Endothelial cell of hepatic sinusoid (primary cell): ENCODE measurements at regions not wholly inside any gene's neighbourhood (a gene's known extent, or its start where the extent isn't known, plus 50 kb on each side); places are given as distances from the start of the nearest gene placed in this dataset.

ENCODE experiments used
- in situ Hi-C: cut with HindIII; loops from 2 replicates; pipeline ENCODE4 v1.10.0; 2017; ENCODE audit warnings: low sequenced_read_pairs

DNA sequence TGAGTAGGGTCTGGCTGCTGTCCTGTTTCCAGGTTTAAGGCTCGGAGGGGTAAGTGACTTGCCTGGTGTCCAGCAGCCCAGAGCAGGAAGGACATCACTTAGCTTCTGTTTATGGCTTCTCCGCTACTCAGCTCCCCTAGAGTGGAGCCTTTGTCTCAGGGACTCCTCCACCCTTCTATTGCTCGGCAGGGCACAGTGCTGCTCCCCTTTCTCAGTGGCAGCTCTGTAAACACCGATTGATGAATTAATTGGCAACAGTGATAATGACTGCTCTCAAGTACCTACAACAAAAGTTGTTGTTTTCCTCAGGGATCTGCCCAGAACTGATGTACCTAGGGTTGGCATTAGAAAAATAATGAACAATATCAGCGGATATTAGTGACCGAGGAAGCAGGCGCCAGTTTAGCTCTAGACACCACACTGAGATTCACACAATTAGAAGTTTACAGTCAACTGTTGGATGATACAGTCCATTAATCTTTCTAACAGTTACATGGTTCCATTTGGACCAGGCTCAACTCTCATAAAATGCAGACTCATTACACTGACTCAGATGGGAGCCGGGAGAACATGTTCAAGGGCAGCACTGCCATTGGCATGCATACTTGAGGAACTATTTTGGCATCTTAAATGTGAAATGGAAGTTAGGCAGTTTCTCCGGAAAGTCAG lies 265.7 kb downstream of the MTX2 start:
- in situ Hi-C loops = loop anchor here (5.0 kb wide), 1 partner anchor 52 kb away; no protein-coding TSS in a partner anchor

DNA sequence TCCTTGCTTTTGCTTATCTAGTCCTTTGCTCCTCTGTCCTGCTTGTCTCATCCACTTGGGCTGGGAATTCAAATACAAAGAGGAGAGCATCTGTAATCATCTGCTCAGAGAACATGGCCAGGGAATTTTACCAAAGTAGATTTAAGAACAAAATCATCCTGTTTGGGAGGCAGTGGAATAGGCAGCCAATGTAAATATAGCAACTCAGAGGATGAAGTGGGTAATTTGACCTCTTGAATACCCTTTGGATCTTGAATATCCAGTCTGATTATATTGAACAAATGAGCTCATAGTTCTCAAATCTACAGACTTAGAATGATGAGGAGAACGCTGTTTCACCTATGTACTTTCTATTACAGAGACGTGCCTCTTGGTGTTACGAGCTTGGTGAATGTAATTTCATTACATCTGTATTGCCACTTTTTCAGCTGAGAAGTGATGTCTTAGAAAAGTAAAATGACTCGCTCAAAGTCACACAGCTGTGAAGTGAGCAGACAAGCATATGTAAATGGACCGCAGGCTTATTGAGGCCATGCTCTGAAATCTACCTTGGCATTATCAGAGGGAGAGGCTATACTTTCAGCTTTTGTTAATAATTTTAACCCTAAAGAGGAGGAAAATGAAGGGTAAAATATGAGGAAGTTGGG lies 266.3 kb downstream of the MTX2 start:
- in situ Hi-C loops = no loop called here

DNA sequence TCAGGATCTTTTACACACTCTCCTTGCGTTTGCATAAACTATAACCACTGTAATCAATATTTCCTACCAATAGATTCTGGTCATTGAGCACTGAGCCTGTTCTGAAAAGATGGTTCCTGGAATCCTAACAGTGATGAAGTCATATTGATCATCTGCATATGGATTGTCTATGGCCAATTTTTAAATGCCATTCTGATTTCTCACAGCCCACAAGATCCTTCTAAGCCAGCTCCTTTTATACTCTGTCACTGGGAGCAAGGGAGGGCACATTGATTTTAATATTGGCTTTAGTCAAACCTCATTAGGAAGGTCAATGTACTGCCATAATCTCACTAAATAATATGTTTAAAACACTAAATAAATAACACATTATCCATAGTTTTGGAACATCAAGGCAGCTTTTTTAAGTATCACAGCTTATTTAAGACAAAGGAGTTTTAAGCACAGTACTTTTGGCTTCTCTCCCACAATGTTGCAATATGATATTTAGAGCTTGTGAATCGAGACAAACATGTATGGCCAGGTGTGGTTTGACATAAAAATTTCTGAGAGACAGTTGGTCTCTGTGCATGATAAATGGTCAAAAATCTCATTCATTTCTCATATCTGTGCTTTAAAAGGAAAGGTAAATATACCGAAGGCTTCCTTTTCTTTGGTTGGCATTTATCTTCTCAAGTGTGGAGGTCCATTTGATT lies 267.3 kb downstream of the MTX2 start:
- in situ Hi-C loops = no loop called here

DNA sequence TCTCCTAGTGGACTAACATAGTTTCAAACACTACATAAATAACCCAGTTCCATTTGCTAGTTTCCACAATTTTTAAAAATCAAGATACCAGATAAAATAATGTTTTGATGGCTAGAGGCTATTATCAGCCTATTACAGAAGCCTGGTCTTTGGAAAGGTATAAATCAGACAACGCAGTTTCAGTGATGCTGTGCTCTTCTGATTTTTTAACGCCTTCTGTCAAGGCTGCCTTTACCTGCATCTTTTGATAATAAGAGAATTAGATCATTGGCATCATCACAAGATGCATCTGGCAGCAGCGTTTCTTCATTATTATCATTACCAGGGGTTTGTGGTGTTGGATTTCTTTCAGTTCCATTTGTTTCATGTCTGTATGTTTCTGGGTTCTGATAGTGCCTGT lies 268.7 kb downstream of the MTX2 start:
- in situ Hi-C loops = no loop called here

DNA sequence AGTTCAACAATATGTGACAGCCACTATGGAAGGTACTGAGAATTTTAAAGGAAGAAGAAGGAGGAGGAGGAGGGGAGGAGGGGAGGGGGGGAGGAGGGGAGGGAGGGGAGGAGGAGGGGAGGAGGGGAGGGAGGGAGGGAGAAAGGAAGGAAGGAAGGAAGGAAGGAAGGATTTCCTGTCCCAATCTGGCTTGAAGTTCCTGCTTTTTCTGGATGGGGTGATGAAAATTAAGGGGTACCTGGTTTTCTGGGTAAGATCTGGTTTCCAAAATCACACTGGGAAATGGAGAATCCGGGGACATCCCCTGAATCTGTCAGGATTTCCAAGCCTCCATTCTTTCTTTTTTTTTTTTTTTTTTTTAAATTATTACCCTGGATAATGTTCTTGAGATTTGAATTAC lies 271.8 kb downstream of the MTX2 start:
- in situ Hi-C loops = no loop called here

DNA sequence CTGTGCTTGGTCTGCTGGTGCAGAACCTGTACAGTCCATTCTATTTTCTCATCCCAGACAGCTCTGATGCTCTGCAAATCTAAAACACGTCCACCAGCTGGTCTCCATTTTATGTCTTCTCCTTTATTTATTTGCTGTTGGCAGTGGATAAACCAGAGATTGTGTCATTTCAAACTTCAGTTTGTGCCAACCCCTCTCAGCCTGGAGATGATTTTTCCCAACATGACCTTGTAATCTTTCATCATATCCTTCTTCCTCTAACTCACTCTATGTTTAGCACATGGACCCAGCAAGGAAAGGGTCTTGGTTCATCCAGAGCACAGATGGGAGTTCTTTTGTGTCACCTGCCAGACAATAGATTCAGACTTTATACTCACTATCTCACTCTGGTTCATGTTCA lies 273.2 kb downstream of the MTX2 start:
- in situ Hi-C loops = no loop called here

DNA sequence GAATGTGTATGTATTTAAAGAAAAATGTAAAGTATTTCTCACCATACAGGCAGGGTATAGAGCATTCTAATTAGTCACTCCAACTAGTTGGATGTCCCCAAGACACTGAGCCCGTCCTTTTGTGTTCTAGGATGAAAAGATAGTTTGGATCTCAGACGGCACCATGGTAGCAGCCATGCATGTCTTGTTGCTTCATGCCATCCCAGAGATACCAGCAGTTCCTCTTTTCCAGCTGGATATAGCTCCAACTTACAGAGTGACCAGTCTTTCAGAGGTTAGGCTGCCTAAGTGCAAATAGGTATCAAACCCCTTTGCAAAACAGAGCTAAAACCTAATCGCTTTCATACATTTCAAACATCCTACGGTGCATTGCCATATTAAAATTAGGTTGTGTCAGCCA lies 275.3 kb downstream of the MTX2 start:
- in situ Hi-C loops = no loop called here

DNA sequence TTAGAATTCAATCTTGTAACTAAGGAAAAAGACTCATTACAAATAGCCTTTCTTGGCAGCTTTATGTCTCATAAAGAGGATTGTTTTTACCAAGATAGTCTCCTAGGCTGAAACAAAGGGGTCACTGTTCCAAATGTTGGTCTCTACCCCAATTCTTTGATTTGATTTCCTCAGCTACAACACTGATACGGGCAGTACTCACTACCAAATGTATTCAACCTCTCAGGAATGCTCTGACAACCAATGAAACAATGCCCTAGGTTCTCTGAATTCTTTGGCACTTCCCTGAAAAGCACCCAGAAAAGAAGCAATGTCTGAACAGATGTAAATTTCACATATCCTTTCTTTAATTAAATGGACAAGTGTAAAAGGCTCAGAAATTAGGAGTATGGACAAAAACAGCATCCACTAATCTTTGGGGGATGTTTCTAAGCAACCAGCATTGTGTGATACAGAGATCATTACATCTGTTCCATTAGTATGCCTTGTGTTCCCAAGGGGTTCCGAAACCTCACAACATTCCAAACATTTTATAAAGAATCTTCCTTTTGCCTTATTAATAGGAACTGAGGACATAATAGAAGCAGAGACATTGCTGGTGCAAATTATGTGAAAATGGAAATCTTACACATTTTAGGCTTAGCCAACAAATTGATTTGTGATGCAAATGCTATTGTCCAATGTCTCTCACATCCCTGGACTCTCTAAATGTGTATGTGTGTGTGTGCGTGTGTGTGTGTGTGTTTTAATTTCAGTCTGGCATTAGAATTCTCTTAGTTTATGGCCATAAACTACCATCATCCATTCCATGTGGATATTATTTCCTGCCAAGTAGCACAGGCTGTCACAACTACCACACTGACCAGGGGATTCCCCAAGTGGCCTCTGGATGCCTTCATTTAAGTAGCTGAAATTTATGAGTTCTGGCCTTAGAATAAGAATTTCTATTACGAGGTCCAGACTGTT lies 276.0 kb downstream of the MTX2 start:
- in situ Hi-C loops = no loop called here

DNA sequence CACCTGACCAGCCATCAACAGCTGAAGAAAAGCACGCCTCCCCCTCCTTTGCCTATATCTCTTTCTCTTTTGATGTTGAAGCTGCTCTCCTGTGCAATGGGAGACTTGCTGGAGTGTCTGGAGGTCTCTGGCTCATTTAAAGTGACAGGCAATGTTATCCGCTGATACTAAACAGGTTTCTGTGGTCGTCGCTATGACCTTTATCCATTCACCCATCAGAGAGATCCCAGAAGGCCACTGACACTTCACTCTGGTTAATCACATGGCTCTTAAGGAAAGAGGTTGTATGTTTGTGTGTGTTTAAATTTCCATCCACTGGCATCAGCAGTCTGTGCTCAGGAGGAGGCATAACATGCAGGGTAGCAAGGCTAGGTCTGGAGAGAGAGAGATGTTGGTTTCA lies 277.3 kb downstream of the MTX2 start:
- in situ Hi-C loops = no loop called here

DNA sequence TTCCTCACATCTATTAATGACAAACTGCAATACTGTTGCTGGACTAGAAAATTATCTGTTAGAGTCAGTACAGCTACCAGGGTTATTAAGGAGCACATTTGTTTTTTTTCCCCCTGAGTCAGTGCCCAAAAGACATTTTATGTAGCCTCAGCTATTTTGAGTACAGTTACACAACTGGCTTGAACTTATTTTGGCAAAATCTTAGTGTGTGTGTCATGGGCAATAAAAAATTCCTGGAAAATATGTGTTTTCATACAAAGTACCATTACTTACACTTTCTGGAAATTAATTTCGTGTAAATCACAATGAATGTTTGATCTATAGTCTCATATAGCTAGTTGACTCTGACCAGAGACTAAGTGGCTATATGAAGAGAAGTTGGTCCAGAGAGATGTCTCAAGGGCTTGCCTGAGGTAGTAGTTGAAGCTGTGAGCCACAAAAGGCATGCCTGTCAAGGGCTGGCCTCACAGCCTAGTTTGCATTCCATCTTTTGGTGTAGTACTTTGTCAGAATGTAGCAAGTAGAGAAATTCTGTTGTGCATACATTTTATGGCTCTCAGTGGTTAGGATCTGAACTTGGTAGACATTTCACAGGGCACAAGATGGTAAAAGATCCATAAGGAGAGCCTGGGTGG lies 283.4 kb downstream of the MTX2 start:
- in situ Hi-C loops = no loop called here

DNA sequence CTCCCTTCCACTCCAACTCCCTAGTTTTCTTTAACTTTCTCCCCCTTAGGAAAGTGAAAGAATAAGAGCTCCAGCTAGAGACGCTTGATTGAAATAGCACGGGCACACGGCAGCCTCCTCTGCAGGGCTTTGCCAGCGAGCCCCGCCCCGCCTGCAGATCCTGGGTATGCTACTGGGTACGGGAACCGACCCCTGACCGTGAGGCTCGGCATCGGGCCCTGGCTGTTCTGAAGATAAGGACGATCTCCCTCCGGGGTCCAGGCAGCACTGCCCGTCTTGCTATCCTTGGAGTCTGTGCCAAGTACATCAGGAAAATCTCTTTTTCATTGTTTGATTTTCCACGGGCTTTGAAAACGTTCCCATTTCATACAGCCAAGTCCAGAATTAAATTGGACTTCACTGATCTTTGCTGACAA lies 284.5 kb downstream of the MTX2 start:
- in situ Hi-C loops = no loop called here

DNA sequence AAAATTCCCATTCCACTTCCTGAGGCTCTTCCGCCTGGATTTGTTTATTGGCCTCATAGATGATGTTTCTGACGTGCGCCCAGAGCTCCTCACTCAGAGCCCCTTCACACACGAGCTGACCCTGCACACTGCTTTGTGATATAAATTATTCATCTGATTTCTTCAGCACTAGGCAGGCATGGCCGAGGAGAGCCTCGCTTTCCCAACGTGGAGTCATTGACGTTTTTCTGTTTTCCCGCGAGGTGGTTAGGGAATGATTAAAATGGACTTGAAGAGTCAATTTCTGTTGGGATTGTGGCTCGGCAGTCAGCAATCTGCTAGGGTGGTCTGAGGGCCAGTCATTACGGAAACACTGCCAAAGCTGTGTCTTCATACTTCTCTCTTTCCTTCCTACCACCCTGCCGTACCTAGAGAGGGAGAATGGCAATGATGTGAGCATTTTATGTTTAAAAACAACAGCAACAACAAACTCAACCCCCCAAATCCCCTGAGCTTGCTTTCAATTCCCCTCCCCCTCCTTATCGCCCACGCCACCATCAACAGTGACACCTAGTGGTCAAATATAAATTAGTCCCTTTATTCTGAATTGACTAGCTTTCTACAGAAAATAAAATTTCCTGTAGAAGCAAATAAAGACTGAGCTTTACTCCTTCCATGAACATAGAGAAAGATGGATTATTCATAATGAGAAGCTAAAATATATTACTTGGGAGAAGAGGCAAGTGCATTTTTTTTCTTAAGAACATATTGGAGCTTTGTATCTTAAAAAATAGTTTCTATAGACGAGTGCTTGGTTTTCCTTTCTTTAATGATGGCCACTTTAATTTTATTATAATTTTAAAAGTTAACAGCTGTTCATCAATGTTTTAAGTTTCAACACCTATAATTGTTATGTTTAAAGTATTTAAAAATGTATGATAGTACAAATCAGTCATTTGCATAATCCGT lies 285.1 kb downstream of the MTX2 start:
- in situ Hi-C loops = no loop called here

DNA sequence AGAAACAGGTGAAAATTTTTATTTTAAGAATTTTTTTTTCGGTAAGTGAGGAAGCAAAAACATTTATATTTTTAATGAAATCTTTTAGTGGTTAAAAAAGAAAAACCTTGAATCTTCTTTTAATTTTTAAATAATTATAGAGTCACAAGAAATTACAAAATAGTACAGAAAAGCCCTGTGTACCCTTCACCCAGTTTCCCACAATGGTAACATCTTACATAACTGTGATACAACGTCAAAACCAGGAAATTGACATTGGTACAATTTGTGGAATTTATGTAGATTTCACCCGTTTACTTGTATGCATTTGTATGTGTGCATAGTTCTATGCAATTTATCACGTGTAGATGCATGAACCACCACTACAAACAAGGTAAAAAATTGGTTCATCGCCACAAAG lies 285.9 kb downstream of the MTX2 start:
- in situ Hi-C loops = no loop called here

DNA sequence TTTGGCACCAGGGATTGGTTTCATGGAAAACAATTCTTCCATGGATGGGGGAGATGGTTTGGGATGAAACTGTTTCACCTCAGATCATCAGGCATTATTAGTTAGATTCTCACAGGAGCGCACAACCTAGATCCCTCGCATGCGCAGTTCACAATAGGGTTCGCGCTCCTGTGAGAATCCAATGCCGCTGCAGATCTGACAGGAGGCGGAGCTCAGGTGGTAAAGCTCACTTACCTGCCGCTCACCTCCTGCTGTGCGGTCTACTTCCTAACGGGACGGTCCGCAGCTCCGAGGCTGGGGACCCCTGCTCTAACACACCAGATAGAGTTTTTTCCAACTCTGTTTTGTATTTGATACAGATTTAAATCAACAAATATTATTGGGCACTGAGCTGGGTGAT lies 286.5 kb downstream of the MTX2 start:
- in situ Hi-C loops = no loop called here

DNA sequence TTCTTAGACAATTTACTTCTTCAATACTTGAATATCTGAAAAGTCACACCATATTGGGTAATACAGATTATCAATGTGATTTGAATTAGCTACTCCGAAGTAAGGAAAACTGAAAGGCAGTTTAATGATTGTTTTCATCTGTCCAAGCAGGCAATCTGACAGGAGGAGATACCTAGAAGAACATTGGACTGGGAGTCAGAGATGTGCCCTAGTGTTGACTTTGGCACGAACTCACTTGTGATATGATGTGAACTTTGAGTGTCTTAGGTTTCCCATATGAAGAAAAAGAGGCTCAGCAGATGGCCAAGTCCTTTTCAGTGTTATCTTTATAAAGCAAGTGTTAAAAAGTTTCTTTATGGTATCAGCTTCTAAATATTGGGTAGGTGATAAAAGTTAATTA lies 287.1 kb downstream of the MTX2 start:
- in situ Hi-C loops = no loop called here

DNA sequence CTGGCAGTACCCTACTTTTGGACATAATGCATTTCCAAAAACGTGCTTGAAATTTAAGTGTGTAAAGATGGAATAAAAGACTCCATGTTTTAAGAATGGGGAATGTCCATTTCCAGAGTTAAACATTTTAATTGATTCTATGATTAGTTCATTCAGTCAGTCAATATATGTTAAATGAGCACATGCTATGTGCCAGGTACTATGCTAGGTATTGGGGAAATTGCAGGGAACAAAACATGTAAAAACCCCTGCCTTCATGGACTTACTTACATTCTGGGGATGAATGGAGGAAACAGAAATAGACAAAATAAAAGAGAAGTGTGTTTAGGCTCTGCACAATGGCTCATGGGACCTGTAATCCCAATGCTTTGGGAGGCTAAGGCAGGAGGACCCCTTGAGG lies 288.6 kb downstream of the MTX2 start:
- in situ Hi-C loops = no loop called here

DNA sequence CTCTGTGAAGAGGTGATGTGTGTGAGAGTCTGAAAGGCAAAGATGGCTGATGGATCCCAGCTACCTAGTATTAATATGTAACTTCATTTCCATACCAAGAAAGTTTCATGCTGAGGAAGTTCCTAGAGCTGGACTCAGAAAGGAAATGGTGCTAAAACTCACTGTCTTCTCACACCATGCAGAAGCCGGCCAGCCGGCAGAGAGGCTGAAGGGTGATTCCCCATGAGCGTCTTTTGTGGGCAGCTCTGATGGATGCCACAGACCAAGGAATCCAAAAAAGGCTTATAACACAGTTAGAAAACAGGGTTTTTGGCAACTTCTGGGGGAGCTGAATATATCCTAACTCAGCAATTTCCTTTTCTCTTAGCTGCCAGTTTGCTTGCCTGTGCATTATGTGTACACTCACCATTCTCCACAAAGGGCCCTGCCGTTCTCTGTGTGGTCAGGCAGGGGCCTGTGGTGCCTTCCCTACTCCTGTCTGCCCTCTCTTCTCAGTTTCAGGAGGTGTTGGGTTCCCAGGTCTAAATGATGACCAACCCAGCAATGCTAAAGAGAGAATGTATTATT lies 289.4 kb downstream of the MTX2 start:
- in situ Hi-C loops = no loop called here

DNA sequence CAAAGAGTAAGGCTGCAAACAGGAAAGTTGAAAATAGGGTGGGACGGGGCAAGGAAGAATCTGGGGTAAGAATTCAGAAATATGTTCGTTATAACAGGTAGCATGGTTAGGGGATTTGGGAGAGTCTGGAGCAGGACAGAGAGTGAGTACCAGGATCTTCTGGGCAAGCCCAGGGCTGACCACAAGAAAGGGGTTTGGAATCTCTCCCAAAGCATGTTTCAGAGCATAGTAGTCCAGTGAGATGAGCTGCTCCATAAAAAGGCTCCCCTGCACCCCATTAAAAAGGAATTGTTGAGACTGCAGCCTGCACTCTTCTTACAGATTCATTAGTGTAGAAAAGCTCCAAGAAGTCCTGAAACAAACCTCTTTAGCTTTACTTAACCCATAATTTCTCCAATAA lies 291.1 kb downstream of the MTX2 start:
- in situ Hi-C loops = no loop called here

DNA sequence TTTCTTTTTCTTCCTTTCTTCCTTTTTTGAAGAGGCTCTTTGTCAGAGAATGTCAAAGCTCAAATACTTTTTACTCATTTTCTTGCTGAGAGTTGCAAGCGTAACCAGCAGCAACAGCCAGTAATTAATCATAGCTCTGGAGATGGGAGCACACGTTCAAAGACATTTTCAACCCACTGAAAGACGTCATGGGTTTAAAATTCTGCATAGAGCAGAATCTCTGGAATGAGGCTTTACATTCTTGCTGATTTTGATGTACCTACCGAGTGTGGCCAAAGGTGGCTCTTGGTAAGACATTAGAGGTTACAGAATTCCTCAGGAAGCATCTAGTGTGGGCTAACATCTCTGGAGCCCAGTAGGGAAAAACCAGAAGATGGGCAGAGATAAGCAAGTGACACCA lies 292.5 kb downstream of the MTX2 start:
- in situ Hi-C loops = no loop called here
